K562 (cell line): ENCODE measurements at regions not wholly inside any gene's neighbourhood (a gene's known extent, or its start where the extent isn't known, plus 50 kb on each side); places are given as distances from the start of the nearest gene placed in this dataset.

Experiments
- ATAC-seq: fragments of 200-7000 bp; cut with Tn5 transposase; 3 replicates; pipeline ENCODE4 v1.9.1; 2020; ENCODE audit warnings: moderate library complexity
- BruUV-seq: library from RNA; stranded (reverse); fragments of 400-500 nt; replicated peaks from 2 replicates; lab custom pipeline; 2021; lab: Mats Ljungman, UMichigan
- CTCF ChIA-PET: fragments of 300-600 bp; formaldehyde crosslinking; extraction: SDS; loops from one replicate; lab custom pipeline; 2021; ENCODE audit warnings: low intra/inter-chr PET ratio; lab: Yijun Ruan, JAX
- POLR2A ChIA-PET: fragments of 300-600, 350-650 bp; sonication (Branson Sonifier 250); formaldehyde crosslinking; extraction: SDS; loops from one replicate; lab custom pipeline; 2021; ENCODE audit warnings: antibody characterized with exemption, inconsistent platforms; lab: Yijun Ruan, JAX
- DNase-seq, 4 experiments: peaks; one replicate each; pipeline versions ENCODE4 v3.0.0 to v3.0.0-alpha.2; 2011 to 2018; ENCODE audit warnings: low spot score in 3 of 4, mixed read lengths in 3 of 4; ENCODE audit errors: extremely low read depth in 1 of 4
- FAIRE-seq: peaks from 2 replicates; lab custom pipeline; 2011; peaks lifted over from hg19 to GRCh38; lab: Jason Lieb, UNC
- H2AFZ ChIP-seq: 2 replicates; pipeline ENCODE4 v1.6.0; 2011; ENCODE audit warnings: low read depth, low read length, control low read depth, inconsistent platforms
- H3K27ac ChIP-seq: fragments of 200-600 bp; 3 replicates; pipeline ENCODE4 v1.8.0; 2011; ENCODE audit warnings: low read depth, mild to moderate bottlenecking, control low read depth, inconsistent platforms, low read length, moderate library complexity, mixed read lengths; ENCODE audit errors: extremely low read depth
- H3K27me3 ChIP-seq, 2 experiments: fragments of 300-600 bp in 1 of 2; 2 replicates in 1 of 2; 3 replicates in 1 of 2; pipeline versions ENCODE4 v1.6.0 to v1.8.0; 2011; ENCODE audit warnings: inconsistent platforms in 2 of 2, low read length in 2 of 2, mild to moderate bottlenecking in 1 of 2, mixed read lengths in 1 of 2, moderate library complexity in 1 of 2; ENCODE audit not compliant: control insufficient read depth in 2 of 2, insufficient read depth in 2 of 2
- H3K36me3 ChIP-seq: fragments of 300-600 bp; 3 replicates; pipeline ENCODE4 v1.8.0; 2011; ENCODE audit warnings: mild to moderate bottlenecking, low read length, inconsistent platforms; ENCODE audit not compliant: control insufficient read depth, insufficient read depth
- H3K4me1 ChIP-seq, 2 experiments: fragments of 200-600 bp in 1 of 2; replicated peaks in 1 of 2; 2 replicates in 1 of 2; 3 replicates in 1 of 2; pipeline versions ENCODE4 v1.5.1 to v1.8.0; 2011; ENCODE audit warnings: inconsistent platforms in 2 of 2, low read length in 2 of 2, mild to moderate bottlenecking in 1 of 2, mixed read lengths in 1 of 2, moderate library complexity in 1 of 2; ENCODE audit not compliant: control insufficient read depth in 2 of 2, insufficient read depth in 2 of 2
- H3K4me2 ChIP-seq: 2 replicates; pipeline ENCODE4 v1.6.1; 2011; ENCODE audit warnings: low read length, control low read depth, inconsistent platforms, mixed read lengths; ENCODE audit not compliant: insufficient read depth
- H3K4me3 ChIP-seq: fragments of 200-600 bp; sonication (generic), shearing (Covaris generic); 2 replicates; pipeline ENCODE4 v1.5.1; 2016; ENCODE audit warnings: control low read depth, inconsistent platforms
- H3K79me2 ChIP-seq: fragments of 200-600 bp; 3 replicates; pipeline ENCODE4 v1.8.0; 2011; ENCODE audit warnings: low read length, inconsistent platforms; ENCODE audit not compliant: control insufficient read depth, insufficient read depth
- H3K9ac ChIP-seq, 2 experiments: 2 replicates each; pipeline versions ENCODE4 v1.6.0 to v1.6.1; 2011; ENCODE audit warnings: low read depth in 2 of 2, low read length in 2 of 2, control low read depth in 1 of 2, inconsistent platforms in 1 of 2, mild to moderate bottlenecking in 1 of 2, mixed read lengths in 1 of 2; ENCODE audit not compliant: insufficient read depth in 1 of 2
- H3K9me1 ChIP-seq: one replicate; pipeline ENCODE4 v1.6.0; 2011; ENCODE audit warnings: inconsistent platforms, mild to moderate bottlenecking, low read length, moderate library complexity; ENCODE audit not compliant: control insufficient read depth, insufficient read depth
- H3K9me3 ChIP-seq: replicated peaks from 2 replicates; pipeline ENCODE4 v1.5.1; 2011; ENCODE audit warnings: low read depth, low read length, inconsistent platforms; ENCODE audit not compliant: control insufficient read depth, insufficient read depth
- H4K20me1 ChIP-seq: replicated peaks from 2 replicates; pipeline ENCODE4 v1.6.1; 2011; ENCODE audit warnings: low read length, inconsistent platforms, mixed read lengths; ENCODE audit not compliant: control insufficient read depth, insufficient read depth
- C11orf30 ChIP-seq: fragments of 450-650 bp; IDR thresholded peaks from 2 replicates; pipeline ENCODE4 v1.6.1; 2016; ENCODE audit warnings: low read depth, mild to moderate bottlenecking
- CBFA2T2 ChIP-seq: fragments of 450-650 bp; conservative IDR thresholded peaks from 2 replicates; pipeline ENCODE4 v1.6.1; 2017; ENCODE audit warnings: mild to moderate bottlenecking
- CREM ChIP-seq: IDR thresholded peaks from 2 replicates; pipeline ENCODE4 v1.6.1; 2014; ENCODE audit warnings: antibody characterized with exemption, low read depth
- GABPB2 ChIP-seq: fragments of 250-450 bp; sonication (Bioruptor Pico); conservative IDR thresholded peaks from 2 replicates; pipeline ENCODE4 v1.5.1; 2021; ENCODE audit warnings: mild to moderate bottlenecking
- HNRNPUL1 ChIP-seq: fragments of 200-400 bp; formaldehyde crosslinking; IDR thresholded peaks from 2 replicates; pipeline ENCODE4 v1.6.1; 2017; ENCODE audit warnings: low read length
- ILF3 ChIP-seq: fragments of 450-650 bp; IDR thresholded peaks from 2 replicates; pipeline ENCODE4 v1.6.1; 2018; ENCODE audit warnings: antibody characterized with exemption, mild to moderate bottlenecking, moderate library complexity, borderline replicate concordance
- PHF21A ChIP-seq: fragments of 450-650 bp; IDR thresholded peaks from 2 replicates; pipeline ENCODE4 v1.6.1; 2017; ENCODE audit warnings: low read depth, borderline replicate concordance
- SMAD3 ChIP-seq: fragments of 450-650 bp; formaldehyde crosslinking; conservative IDR thresholded peaks from 2 replicates; pipeline ENCODE4 v1.4.0; 2020; ENCODE audit warnings: mild to moderate bottlenecking
- SRSF1 ChIP-seq: fragments of 200-400 bp; formaldehyde crosslinking; IDR thresholded peaks from 2 replicates; pipeline ENCODE4 v1.6.1; 2017; ENCODE audit warnings: mild to moderate bottlenecking, low read depth, low read length, moderate library complexity
- ZNF507 ChIP-seq: conservative IDR thresholded peaks from 2 replicates; pipeline ENCODE4 v1.6.1; 2017; ENCODE audit warnings: missing genetic modification characterization, missing compliant biosample characterization
- WGBS: fragments of 100-300 bp; shearing (Covaris generic); methylation state at CpG from one replicate; pipeline ENCODE4 v1.1.6; 2016; ENCODE audit warnings: low coverage, mixed read lengths; ENCODE audit not compliant: insufficient coverage; ENCODE audit errors: missing lambda C conversion rate; 5-methylcytosine and 5-hydroxymethylcytosine counted together
- in situ Hi-C: fragments of 300-500 bp; cut with MboI; formaldehyde crosslinking; loops from 4 replicates; pipeline ENCODE4 v1.15.0; 2018; ENCODE audit warnings: inconsistent platforms, mixed read lengths
- intact Hi-C: fragments of 100-400 bp; cut with micrococcal nuclease; formaldehyde crosslinking; loops from 2 replicates; pipeline ENCODE4 v1.14.2; 2022
- TF ChIP-seq, protein P1 (sequence below): conservative IDR thresholded peaks from 2 replicates; pipeline ENCODE4 v1.6.1; 2011; ENCODE audit warnings: low read depth, mild to moderate bottlenecking, low read length; ENCODE audit not compliant: control insufficient read depth
- TF ChIP-seq, protein P2 (sequence below): fragments of 250-450 bp; sonication (Bioruptor Pico); IDR thresholded peaks from 2 replicates; pipeline ENCODE4 v1.4.0; 2020; ENCODE audit warnings: mild to moderate bottlenecking, moderate library complexity, borderline replicate concordance
- TF ChIP-seq, protein P3 (sequence below): fragments of 250-450 bp; sonication (Bioruptor Pico); IDR thresholded peaks from 2 replicates; pipeline ENCODE4 v1.4.0; 2020; ENCODE audit warnings: mild to moderate bottlenecking
- TF ChIP-seq, protein P4 (sequence below), 3 experiments: fragments of 200-800 bp in 1 of 3; fragments of 250-450 bp in 1 of 3; fragments of 450-650 bp in 1 of 3; sonication (Bioruptor Pico) in 1 of 3; sonication (Bioruptor generic) in 1 of 3; formaldehyde crosslinking in 1 of 3; IDR thresholded peaks; 2 replicates each; pipeline versions ENCODE4 v1.6.1 to v1.8.0; 2016 to 2022; ENCODE audit warnings: mild to moderate bottlenecking in 2 of 3, missing genetic modification characterization in 2 of 3, missing compliant biosample characterization in 1 of 3, moderate library complexity in 1 of 3

DNA sequence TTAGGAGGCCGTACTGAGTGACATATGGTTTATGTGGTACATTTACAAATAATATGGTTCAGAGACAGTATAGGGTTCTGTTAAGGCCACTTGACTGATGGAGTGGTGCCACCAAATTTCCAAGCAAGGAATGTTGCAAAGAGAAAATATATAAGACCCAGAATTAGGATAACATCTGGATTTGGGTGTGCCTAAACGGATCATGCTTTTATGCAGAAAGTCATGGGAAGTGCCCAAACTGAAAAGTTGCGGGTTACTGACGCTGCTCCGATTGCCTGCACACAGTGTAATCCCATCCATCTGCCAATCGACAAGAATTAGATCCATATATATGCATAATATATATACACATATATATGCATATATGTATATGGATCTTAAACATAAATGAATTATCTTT is 138.4 kb upstream of the DCN start:
- H3K79me2 ChIP-seq: no peaks in the 10 kb centered on the region
- TF ChIP-seq CREM: no peak
- TF ChIP-seq PHF21A: no peak
- TF ChIP-seq HNRNPUL1: no peak
- TF ChIP-seq, protein P1, sequence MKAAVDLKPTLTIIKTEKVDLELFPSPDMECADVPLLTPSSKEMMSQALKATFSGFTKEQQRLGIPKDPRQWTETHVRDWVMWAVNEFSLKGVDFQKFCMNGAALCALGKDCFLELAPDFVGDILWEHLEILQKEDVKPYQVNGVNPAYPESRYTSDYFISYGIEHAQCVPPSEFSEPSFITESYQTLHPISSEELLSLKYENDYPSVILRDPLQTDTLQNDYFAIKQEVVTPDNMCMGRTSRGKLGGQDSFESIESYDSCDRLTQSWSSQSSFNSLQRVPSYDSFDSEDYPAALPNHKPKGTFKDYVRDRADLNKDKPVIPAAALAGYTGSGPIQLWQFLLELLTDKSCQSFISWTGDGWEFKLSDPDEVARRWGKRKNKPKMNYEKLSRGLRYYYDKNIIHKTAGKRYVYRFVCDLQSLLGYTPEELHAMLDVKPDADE: no peak
- TF ChIP-seq, protein P2, sequence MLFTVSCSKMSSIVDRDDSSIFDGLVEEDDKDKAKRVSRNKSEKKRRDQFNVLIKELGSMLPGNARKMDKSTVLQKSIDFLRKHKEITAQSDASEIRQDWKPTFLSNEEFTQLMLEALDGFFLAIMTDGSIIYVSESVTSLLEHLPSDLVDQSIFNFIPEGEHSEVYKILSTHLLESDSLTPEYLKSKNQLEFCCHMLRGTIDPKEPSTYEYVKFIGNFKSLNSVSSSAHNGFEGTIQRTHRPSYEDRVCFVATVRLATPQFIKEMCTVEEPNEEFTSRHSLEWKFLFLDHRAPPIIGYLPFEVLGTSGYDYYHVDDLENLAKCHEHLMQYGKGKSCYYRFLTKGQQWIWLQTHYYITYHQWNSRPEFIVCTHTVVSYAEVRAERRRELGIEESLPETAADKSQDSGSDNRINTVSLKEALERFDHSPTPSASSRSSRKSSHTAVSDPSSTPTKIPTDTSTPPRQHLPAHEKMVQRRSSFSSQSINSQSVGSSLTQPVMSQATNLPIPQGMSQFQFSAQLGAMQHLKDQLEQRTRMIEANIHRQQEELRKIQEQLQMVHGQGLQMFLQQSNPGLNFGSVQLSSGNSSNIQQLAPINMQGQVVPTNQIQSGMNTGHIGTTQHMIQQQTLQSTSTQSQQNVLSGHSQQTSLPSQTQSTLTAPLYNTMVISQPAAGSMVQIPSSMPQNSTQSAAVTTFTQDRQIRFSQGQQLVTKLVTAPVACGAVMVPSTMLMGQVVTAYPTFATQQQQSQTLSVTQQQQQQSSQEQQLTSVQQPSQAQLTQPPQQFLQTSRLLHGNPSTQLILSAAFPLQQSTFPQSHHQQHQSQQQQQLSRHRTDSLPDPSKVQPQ (CRISPR knock-in tag): no peak
- TF ChIP-seq, protein P3, sequence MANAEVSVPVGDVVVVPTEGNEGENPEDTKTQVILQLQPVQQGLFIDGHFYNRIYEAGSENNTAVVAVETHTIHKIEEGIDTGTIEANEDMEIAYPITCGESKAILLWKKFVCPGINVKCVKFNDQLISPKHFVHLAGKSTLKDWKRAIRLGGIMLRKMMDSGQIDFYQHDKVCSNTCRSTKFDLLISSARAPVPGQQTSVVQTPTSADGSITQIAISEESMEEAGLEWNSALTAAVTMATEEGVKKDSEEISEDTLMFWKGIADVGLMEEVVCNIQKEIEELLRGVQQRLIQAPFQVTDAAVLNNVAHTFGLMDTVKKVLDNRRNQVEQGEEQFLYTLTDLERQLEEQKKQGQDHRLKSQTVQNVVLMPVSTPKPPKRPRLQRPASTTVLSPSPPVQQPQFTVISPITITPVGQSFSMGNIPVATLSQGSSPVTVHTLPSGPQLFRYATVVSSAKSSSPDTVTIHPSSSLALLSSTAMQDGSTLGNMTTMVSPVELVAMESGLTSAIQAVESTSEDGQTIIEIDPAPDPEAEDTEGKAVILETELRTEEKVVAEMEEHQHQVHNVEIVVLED (CRISPR knock-in tag): no peak
- TF ChIP-seq SRSF1: no peak
- TF ChIP-seq ZNF507 (tag): no peak
- TF ChIP-seq GABPB2 (CRISPR knock-in tag): no peak
- TF ChIP-seq, protein P4, sequence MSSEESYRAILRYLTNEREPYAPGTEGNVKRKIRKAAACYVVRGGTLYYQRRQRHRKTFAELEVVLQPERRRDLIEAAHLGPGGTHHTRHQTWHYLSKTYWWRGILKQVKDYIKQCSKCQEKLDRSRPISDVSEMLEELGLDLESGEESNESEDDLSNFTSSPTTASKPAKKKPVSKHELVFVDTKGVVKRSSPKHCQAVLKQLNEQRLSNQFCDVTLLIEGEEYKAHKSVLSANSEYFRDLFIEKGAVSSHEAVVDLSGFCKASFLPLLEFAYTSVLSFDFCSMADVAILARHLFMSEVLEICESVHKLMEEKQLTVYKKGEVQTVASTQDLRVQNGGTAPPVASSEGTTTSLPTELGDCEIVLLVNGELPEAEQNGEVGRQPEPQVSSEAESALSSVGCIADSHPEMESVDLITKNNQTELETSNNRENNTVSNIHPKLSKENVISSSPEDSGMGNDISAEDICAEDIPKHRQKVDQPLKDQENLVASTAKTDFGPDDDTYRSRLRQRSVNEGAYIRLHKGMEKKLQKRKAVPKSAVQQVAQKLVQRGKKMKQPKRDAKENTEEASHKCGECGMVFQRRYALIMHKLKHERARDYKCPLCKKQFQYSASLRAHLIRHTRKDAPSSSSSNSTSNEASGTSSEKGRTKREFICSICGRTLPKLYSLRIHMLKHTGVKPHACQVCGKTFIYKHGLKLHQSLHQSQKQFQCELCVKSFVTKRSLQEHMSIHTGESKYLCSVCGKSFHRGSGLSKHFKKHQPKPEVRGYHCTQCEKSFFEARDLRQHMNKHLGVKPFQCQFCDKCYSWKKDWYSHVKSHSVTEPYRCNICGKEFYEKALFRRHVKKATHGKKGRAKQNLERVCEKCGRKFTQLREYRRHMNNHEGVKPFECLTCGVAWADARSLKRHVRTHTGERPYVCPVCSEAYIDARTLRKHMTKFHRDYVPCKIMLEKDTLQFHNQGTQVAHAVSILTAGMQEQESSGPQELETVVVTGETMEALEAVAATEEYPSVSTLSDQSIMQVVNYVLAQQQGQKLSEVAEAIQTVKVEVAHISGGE (CRISPR knock-in tag; IDR thresholded peaks at IDR 0.05): no peak
- TF ChIP-seq CBFA2T2: no peak
- no peak for TF ChIP-seq SMAD3
- no peak for TF ChIP-seq C11orf30
- TF ChIP-seq ILF3: no peak

More for the DNA sequence above, 138.4 kb upstream of the DCN start:
- no peaks in the 10 kb centered on the region for H3K4me1 ChIP-seq
- H3K9me3 ChIP-seq: no peaks in the 10 kb centered on the region
- DNase-seq: no peak
- in situ Hi-C loops (no loop called here), intact Hi-C loops (loop anchor here (10.0 kb wide), 1 partner anchor 216 kb away; no protein-coding TSS in a partner anchor)
- BruUV-seq: no TSS peak
- H3K27me3 ChIP-seq: no peaks in the 10 kb centered on the region
- no peak for ATAC-seq
- POLR2A ChIA-PET: no interaction called here
- H3K9ac ChIP-seq: no peak overlapping the region
- no peaks in the 10 kb centered on the region for H3K9me1 ChIP-seq
- no peak for FAIRE-seq
- CTCF ChIA-PET: no interaction called here
- no peaks in the 10 kb centered on the region for H3K36me3 ChIP-seq
- no peak overlapping the region for H3K27ac ChIP-seq
- no peak overlapping the region for H3K4me2 ChIP-seq
- H3K4me3 ChIP-seq: no peak overlapping the region
- WGBS: 82% methylated on average over 6 of the region's 6 CpGs
- H2AFZ ChIP-seq: no peak overlapping the region
- H4K20me1 ChIP-seq: no peaks in the 10 kb centered on the region
